ENCODE measurements at regions not wholly inside any gene's neighbourhood (a gene's known extent, or its start where the extent isn't known, plus 50 kb on each side); places are given as distances from the start of the nearest gene placed in this dataset.
A peak's percentile ranks its signal among the peaks of the same experiment; 100 is the strongest.
"Not testable (repeated sequence)": the region's sequence is repeated elsewhere in the genome, so short reads cannot be mapped to it uniquely, and the experiment has no call there.

GRCh38 chrX:4173743-4174142 lies 460.3 kb upstream of the PRKX start:
- ATAC-seq, result no peak
- intact Hi-C loops (cut with DNase I, micrococcal nuclease), result no loop called here

GRCh38 chrX:4151798-4152197 lies 438.3 kb upstream of the PRKX start:
- intact Hi-C loops (cut with DNase I, micrococcal nuclease), result no loop called here
- no peak for DNase-seq
- no peak for ATAC-seq

More at GRCh38 chrX:4173743-4174142, 460.3 kb upstream of the PRKX start:
- DNase-seq, result no peak

DNA sequence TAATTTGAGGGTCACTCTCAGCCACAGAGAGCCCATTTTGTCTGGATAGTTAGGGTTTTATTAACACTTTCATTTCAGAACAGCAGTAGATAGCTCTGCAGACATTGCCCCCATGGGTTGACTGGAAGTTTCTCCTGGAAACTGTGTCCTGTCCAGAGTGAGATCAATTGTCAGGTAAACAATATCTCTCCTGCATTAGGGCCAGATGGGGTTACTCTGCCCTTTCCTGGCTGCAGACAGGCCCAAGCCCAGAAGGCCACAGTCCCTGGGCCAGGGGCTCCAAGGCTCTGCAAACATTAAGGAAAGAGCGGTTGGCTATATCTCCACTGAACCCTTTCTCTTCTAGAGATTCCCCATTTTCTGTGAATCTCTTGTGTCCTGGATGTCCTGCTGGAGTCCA lies 436.8 kb upstream of the PRKX start:
- ATAC-seq (no peak), DNase-seq (no peak)
- intact Hi-C loops (cut with DNase I, micrococcal nuclease), result no loop called here

GRCh38 chrX:4129626-4130025 lies 416.2 kb upstream of the PRKX start:
- no peak for DNase-seq
- no peak for ATAC-seq
- intact Hi-C loops (cut with DNase I, micrococcal nuclease), result no loop called here

- intact Hi-C loops (cut with DNase I, micrococcal nuclease), result no loop called here
- DNase-seq, result no peak
- ATAC-seq, result no peak
Measured at GRCh38 chrX:4118666-4119530, 405.4 kb upstream of the PRKX start.

DNA sequence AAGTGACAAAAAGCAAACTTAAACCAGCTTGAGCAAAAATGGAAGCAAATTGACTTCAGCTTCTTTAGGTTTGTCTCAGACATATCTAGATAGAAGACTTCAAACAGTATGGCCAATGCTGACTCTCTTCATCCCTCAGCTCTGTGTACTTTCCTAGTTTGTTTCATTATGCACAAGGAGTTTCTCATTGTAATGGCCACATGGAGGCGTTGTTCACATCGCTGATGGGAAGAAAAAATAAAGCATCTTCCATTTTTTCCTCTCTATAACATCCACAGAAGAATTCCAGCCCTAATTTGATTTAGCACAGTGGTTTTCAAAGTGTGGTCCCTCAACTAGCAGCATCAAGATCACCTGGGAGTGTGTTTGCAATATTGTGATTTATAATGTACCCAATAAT lies 397.5 kb upstream of the PRKX start:
- no peak for DNase-seq
- no peak for ATAC-seq
- intact Hi-C loops (cut with DNase I, micrococcal nuclease), result no loop called here

DNA sequence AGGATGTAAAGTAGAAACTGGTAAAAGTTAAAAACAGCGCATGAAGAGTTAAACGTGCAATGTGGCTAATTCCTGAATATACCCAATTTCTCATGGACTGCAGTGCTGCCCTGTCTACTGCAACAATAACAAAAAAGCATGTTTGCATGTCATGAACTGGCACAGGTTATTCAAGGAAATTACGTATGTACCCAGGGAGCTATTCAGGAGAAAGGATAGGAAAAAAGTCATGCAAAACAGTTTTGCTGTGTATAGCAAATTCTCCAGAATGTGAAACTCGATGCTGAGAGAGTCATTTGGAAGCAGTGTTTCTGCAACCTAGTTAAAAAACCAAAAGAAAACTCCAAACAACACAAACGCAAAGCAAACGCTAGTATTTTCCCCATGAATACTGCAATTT lies 381.5 kb upstream of the PRKX start:
- no peak for ATAC-seq
- intact Hi-C loops (cut with DNase I, micrococcal nuclease), result no loop called here
- no peak for DNase-seq

GRCh38 chrX:4091046-4091760 lies 377.8 kb upstream of the PRKX start:
- intact Hi-C loops (cut with DNase I, micrococcal nuclease), result no loop called here
- no peak for ATAC-seq
- no peak for DNase-seq

DNA sequence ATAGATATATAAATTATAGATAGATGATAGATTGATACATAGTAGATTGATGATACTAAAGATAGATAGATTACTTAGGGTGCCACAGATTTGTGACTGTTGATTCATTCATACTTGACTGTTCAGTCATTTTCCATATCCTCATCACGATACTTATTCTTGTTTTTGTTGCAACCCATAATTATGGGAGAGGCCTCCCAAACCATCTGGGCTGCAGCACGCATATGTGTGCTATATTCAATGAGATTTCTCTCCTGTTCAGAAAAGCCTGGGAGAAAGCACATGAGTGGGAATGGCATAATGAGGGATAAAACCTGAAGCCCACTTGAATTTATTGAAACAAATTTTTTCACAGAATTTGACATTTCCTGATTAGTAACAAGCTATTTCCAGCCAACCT lies 346.4 kb upstream of the PRKX start:
- no peak for ATAC-seq
- DNase-seq, result no peak
- intact Hi-C loops (cut with DNase I, micrococcal nuclease), result no loop called here

DNA sequence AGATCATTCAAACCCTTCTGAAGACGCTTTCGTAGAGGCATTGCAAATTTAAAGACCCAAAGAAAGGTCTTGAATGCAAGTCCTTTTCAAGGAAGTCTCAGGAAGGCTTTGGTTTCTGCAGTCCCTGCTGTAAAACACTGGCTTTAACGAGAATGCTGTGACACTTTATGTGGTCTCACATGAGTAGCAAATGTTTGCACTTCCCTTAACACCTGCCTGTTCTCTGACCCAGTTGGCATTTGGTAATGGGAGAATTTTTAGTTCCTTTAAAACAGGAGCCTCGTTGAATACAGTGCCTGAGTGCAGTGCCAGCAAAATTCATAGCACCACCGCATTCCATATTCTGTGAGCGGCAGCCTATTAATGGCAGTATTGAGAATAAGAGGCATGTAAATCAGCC lies 330.5 kb upstream of the PRKX start:
- ATAC-seq (peak; percentile 62), DNase-seq (no peak)
- intact Hi-C loops (cut with DNase I, micrococcal nuclease), result no loop called here

- intact Hi-C loops (cut with DNase I, micrococcal nuclease), result no loop called here
- DNase-seq (no peak), ATAC-seq (no peak)
Measured at GRCh38 chrX:4035874-4036273, 322.4 kb upstream of the PRKX start.

GRCh38 chrX:4028151-4028550 lies 314.7 kb upstream of the PRKX start:
- ATAC-seq, result no peak
- intact Hi-C loops (cut with DNase I, micrococcal nuclease), result no loop called here

DNA sequence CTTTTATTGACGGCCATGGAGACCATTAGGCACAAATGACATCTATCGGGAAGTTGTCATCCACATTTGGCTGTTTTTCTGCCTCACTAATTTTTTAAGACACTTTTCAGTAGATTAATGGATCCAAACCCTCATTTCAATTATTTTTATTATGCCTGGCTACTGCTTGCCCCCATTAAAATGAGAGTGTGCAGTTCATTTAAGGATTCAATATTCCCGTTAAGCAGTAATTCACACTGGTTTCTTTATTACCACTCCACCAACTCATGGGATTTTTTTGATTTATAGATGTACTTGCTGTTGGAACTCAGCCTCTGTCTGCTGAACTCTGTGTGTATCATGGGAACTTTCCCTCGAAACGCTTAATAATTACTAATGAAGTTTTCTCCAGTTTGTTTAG lies 291.8 kb upstream of the PRKX start:
- ATAC-seq (no peak), DNase-seq (no peak)
- intact Hi-C loops (cut with DNase I, micrococcal nuclease), result no loop called here

More at GRCh38 chrX:4028151-4028550, 314.7 kb upstream of the PRKX start:
- no peak for DNase-seq

DNA sequence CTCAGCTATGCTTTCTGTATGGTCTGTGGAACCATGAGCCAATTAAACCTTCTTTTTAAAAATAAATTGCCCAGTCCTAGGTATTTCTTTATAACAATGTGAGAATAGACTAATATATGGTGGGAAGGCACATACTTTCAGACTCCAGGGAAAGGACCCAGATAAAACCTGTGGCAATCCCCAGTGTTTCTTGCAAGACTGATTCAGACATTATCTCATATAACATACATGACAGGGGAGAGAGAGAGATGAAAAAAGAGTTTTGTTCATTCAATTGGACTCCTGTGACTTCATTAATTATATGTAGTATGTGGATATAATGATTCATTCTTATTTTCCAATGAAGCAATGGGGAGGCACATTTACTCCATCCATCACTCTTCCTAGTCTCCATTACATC lies 291.4 kb upstream of the PRKX start:
- no peak for DNase-seq
- ATAC-seq, result no peak
- intact Hi-C loops (cut with DNase I, micrococcal nuclease), result no loop called here

- intact Hi-C loops (cut with DNase I, micrococcal nuclease), result no loop called here
- no peak for ATAC-seq
- no peak for DNase-seq
Measured at GRCh38 chrX:3994315-3994714, 280.9 kb upstream of the PRKX start.

- intact Hi-C loops (cut with DNase I, micrococcal nuclease), result no loop called here
- ATAC-seq (no peak), DNase-seq (no peak)
Measured at GRCh38 chrX:3990569-3990968, 277.1 kb upstream of the PRKX start.

DNA sequence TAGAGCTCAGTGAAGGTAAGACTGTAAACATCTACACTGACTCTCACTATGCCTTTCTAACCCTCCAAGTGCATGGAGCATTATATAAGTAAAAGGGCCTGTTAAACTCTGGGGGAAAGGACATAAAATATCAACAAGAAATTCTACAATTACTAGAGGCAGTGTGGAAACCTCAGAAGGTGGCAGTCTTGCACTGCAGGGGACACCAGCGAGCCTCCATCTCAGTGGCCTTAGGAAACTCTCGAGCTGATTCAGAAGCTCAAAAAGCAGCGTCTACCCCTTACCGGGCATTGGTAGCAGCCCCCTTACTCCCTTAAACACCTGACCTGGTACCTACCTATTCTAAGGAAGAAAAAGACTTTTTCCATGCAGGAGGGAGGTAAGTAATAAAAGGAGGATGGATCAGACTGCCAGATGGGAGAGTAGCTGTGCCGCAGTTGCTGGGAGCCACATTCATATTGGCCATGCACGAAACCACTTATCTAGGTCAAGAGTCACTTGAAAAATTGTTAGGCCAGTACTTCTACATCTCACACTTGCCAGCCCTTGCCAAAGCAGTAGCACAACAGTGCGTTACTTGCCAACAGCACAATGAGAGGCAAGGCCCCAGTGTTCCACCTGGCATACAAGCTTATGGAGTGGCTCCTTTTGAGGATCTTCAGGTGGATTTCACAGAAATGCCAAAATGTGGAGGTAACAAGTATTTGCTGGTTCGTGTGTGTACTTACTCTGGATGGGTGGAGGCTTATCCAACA lies 258.8 kb upstream of the PRKX start:
- ATAC-seq; intact Hi-C loops (cut with DNase I, micrococcal nuclease); DNase-seq: not testable (repeated sequence)

GRCh38 chrX:3968749-3969148 lies 255.3 kb upstream of the PRKX start:
- ATAC-seq (no peak), DNase-seq (no peak)
- intact Hi-C loops (cut with DNase I, micrococcal nuclease), result no loop called here

GRCh38 chrX:3963980-3964379 lies 250.5 kb upstream of the PRKX start:
- no peak for ATAC-seq
- no peak for DNase-seq
- intact Hi-C loops (cut with DNase I, micrococcal nuclease), result no loop called here
